AG08396 (cell line): ENCODE measurements at regions not wholly inside any gene's neighbourhood (a gene's known extent, or its start where the extent isn't known, plus 50 kb on each side); places are given as distances from the start of the nearest gene placed in this dataset.
A peak's percentile ranks its signal among the peaks of the same experiment; 100 is the strongest.

Source experiments
- DNase-seq: peaks from one replicate; pipeline ENCODE4 v3.0.0; 2012; ENCODE audit warnings: low spot score, mixed read lengths

DNA sequence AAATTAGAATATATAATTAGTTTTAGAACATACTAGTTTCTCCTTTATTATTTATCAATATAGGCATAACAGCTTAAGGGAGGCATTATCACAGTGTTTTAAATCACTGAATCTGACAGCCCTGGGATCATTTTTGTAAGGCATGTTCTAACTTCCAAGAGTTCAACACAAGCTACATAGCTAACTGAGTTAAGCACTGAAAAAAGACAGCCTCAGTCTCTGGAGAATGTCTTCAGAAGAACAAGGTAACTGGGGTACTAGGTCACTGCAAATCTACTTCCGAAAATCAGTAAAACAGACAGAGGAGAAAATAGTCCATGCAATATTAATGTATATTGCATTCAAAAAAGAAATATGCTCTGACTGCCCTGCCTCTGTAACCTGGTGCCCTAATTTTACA is 502.1 kb downstream of the RFC3 start:
- DNase-seq: no peak

DNA sequence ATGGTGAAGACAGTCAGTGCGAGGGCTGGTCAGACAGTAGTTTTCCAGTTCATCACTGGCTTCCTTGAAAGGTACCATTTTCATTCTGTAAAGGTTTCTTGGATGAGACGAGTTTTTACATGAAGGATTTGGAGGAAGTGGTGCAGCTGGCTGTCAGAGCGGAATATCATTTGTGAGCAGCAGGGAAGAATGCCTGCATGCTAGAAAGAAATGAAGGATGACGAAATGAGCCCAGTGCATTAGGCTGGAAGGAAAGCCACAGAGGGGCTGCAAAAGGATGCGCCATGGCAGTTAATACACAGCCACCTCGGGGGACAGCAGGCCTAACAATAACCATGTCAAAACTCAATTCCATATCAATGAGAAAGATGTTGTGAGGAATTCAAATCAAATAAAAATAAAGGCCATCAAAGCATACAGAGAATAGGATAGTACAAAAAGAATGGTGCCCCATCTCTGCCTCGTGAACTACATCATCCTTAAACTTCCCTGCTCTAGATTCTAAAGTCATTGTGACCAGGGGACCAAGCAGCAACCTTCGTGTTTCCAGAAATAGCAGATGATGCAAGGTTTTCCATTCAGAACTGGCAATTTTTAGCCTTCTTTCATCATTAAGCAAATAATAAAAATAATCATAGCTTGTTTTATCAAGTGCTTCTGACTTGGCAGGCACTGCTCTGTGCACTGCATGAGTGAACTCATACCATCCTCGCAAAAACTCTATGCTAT is 504.2 kb downstream of the RFC3 start:
- DNase-seq: no peak

DNA sequence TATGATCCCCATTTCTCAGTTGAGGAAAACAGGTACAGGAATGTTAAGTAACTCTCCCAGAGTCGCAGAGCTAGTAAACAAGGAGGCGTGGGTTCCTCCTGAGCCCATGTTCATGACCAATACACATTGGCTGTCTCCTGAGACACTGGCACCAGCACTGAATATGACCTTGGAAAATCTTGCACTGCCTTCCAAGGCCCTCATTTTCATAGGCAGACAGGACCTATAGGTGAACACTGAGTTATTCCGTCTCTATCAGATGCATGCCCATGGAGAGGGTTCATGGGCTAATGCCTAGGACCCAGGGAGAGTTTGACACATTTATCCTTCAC is 504.8 kb downstream of the RFC3 start:
- no peak for DNase-seq

DNA sequence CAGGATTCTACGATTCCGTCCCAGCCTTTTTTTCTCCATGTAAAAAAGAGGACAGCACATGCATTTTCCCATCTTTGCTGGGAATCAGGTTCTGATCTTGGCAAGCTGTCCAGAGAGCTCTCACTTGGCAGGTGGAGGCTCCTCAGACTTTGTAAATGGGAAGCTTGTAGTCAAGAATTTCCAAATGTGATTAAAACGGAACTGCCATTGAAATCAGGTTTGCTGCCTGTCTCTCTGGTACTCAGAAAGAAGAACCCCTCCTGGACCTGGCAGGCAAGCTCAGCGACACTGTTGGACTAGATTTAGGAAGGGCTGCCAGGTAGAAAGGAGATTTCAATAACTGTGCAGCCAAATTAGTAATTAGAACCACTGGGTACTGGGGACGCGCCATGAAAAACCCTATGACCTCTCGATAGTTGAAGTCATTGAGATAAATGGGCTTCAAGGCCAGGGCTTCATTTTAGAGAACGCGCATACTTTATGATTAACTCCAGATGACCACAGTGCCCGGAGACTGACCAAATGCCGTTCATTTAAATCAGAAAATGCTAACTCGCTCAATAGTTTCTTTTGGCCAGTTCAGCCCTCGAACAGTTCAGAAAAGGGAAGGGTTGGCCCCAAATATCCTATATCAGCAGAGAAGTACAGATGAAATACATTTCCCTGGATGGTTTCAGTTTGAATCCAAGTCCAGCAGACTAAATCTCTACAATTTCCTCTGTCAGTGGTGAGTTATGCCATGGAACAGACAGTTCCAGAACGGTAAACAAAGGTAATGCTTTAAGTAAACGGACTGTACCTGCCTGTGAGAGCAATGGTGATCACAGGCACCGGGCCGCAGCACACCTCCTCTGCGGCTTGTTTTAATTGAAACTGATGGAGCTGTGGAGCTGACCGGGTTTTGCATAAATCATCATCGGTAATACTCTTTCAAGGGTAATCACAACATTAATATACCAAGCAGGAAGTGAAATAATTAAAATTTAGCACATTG is 517.4 kb downstream of the RFC3 start:
- DNase-seq: no peak

DNA sequence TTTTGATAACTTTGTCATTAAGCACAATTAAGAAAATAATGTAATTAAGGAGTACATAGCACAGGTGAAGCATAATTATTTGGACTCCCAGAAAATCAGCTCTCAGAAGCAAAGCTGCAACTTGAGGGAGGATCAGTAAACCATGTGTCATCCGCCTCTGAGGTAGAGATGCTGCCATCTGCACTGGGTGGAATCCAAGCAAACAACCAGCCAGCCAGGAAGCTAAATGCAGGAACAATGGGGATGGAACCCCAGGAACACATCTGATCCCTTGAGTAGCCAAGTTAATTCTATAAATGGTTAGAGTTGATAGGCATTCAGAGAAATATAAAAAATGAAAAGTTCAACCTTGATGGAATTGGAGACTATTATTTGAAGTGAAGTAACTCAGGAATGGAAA is 520.2 kb downstream of the RFC3 start:
- DNase-seq: no peak

DNA sequence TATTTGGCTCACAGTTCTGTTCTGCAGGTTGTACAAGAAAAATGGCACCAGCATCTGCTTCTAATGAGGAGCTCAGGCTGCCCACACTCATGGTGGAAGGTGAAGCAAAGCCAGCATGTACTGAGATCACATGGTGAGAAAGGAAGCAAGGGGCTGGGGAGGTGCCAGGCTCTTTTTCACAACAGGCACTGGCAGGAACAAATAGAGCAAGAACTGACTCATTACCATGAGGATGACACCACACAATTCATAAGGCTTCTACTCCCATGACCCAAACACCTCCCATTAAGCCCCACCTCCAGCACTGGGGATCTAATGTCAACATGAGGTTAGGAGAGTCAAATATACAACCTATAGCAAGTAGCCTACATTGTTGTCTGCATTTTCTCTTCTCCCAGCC is 522.6 kb downstream of the RFC3 start:
- no peak for DNase-seq

DNA sequence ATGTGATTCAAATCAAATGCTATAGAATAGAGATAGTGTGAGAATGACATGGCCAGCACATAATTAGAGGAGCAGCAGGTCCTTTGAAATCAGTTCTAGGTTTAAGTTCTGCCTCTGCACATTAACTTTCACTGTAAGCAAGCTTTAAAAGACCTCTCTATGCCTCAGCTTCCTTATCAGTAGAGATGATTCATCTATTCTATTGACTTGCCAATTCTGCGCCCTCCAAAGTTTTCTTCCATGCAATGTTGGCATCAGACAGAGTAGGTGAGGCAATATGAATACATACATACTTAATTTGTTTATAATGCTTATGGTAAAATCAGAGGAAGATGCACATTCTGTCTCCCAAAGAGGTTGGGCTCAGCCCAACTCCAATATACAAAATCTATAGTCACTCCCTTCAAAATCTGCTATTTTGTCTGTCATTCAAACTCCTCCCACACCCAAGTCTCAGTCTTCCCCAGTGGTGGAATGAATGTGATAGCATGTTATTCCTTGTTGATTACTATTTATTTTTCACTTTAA is 525.5 kb downstream of the RFC3 start:
- no peak for DNase-seq

DNA sequence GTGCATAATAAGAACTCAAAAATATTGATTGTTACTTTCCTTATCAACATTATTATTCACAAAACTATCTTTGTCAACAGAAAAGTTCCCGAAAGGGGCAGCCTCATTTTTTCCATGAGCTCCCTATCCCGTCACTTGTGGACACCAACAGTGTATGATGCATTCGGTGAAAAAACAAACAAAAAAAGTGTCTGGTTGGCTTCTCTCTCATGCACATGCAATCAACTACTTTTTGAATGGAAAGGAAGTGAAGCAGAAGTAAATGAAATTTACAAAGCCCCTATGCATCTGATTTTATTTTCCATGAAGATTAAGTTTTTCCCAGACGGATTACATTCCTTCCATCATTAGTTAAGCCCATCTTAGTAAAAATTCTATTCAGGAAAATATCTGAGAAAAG is 526.9 kb downstream of the RFC3 start:
- DNase-seq: no peak

DNA sequence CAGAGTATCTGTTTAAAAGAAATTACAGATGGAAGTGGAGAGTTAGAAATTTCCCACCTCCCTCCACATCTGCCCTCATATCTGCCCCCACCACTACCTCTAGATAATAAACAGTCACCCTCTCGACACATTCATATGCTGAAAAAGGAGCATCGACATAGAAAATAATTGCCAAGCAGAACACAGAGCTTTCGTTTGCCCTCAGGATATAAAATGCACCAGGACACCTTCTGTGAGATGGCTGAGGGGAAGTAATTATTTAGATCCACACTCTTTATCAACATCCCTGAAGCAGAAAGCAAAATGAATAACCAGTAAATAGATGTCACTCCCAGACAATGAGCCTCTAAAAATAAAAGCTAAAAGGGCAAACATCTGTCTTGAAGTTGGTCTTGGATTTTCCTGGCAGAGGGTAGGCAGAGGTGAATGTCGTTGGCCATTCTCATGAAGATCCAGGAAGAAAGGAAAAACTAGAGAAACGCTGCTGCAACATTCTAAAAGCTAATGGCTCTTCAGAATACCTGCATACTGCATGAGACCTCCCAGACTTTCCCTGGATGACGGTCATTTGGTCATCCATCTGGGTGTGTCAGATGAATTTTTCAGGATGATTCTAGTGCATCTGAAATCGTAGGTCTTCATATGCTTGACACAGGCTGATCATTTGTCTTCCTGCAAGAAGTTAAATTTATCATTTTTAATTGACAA is 527.5 kb downstream of the RFC3 start:
- no peak for DNase-seq

DNA sequence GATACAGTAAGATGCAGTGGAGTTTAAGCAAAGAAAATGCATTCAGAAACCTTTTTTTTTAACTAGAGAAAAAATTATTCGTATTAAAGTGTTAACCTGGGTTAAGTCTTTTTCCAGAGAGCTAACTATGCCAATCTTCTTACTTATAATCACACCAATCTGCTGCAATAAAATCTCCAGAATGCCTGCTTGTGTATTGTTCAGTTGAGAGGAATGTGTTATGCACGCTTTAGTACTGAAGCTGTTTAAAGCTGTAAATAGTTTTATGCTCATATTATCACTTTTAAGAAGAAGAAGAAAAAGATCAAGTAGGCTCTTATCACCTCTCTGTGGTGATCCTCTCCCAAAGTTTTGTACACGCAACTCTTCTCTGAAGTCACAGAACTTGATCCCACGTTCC is 528.7 kb downstream of the RFC3 start:
- DNase-seq: no peak

DNA sequence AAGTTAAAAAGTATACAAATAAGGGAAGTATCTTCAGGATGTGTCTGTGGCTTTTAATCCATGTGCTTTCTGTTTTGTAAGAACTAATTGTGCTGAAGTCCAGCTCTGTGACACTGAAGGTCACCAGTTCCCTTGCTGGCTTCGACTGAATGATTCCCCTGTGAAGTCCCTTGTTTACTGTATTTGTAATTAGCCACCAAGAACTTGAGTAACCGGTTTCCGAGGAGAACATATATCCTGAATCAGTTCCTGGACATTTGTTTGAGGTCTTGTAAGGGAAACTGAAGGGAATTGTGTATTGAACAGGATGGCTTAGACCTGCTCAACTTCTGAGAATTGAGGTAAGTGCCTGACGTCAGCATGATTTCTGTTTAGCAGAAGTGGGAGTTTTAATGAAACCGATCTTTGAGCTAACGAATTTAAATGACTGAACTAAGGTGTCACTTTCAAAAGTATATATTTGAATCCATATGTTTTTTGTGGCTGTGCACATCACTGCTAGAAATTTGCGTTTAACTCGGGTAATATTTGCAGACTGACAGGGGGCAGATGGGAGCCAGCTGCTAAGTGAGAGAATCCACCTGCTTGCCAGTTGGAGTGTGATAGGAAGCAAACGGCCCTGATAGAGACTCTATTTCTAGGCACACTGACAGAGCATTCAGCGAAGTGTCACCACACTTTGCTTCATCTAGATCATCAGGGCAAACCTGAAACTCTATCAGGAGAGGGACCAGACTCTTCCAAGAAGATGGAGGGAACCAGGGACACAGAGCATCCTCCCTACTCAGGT is 530.0 kb downstream of the RFC3 start:
- no peak for DNase-seq

DNA sequence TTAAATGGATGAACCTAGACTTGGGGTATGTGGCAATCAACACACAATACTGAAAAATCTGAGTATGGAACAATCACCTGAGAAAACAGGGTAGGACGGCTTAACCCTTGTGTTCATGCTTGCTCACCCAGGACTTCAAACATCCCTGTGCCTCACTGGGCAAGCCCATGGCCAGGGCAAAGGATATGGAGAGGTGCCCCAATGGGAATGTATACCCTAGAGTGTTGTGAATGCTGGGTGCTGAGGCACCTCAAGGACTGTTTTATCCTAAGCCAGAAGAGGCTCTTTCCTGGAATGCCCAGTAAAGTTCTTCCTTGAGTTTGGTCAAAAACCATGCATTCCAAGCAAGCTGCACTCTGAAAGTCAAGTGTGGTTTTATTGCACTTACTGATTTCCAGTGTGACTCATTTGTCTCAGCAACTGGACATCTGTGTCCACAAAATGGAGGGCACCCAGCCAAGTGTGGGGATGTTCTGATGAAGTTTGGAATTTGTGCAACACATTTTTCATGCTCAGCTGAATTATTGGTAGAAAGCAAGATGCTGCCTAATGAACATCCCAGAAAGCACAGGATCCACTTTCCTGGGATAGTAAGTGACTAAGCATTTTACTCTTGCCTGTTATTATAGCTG is 531.3 kb downstream of the RFC3 start:
- DNase-seq: peak; percentile 67

DNA sequence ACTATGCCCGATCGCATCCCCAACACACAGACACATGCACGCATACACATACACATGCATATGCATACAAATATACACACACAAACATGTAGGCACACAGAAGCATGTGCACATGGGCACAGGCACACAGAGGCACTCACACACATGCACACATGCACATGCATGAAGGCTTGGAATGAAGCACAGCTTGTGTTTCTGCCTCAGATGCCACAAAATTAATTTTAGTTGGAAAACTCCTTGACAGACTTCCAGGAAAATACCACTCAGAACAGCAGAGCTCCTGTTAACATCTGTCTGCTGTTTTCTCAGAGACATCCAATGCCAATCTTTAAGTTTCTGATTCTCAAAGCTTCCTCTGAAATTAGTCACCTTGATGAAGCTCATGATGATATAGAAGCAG is 532.7 kb downstream of the RFC3 start:
- no peak for DNase-seq

DNA sequence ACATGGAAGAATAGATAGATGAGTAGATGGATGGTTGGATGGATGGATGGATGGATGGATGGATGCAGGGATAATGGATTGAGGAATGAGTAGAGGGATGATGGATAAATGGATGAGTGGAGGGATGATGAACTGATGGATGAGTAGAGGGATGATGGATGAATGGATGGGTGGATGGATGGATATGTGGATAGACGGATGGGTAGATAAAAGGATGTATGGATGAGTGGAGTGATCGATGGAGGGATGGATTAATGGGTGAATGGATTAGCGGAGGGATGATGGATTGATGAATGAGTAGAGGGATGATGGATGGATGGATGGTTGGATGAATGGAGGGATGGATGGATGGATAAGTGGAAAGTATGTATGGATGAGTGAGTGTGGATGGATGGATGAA is 533.2 kb downstream of the RFC3 start:
- no peak for DNase-seq

DNA sequence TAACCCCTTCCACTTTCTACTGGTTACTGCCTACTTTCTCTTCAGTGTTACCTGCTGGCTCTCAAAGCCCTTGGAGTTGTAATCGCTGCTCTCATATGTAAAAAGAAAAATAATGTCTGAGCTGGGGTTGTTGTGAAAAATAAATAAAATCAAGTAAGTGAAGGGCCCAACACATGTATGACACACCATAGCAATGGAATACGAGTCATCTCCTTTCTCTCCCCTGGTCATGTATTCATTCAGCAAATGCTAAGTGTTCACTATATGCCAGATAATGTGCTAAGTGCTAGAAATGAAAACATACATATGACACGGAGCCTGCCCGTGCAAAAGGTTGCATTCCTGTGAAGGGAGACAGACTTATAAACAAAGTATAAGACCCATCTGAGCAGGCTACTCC is 535.0 kb downstream of the RFC3 start:
- DNase-seq: no peak

DNA sequence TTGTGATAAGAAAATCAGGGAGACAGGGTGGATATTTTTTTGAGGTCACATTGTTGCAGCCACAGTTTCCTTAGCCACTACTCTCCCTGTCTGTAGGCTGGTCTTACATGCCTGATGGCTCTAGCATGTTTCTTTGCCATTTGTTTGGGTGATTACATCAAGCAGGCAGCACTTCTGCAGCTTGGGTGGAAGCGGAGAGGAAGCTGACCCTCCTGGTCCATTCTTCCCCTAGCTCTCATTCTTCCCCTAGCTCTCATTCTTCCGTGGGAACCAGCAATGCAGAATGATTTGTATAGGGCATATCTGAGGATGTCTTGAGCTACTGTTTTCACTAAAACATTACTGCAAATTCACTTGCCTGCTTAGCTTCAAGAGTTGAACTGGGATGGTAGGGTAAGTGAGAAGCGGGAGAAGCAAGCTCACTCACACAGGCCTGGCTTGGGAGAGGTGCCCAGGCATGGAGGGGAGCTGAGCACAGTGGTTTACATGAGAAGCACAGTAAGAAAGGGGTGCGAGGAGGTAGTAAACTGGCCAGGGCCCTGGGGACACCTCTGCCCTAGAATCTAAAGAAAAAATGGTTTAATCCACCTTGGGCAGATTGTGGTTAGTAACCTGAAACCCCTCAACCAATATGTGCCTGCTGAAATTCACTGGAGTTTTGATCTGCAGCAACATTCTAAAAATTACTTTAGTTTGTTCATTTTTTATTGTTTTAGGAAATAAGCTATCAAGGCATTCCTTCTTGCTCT is 538.9 kb downstream of the RFC3 start:
- no peak for DNase-seq

DNA sequence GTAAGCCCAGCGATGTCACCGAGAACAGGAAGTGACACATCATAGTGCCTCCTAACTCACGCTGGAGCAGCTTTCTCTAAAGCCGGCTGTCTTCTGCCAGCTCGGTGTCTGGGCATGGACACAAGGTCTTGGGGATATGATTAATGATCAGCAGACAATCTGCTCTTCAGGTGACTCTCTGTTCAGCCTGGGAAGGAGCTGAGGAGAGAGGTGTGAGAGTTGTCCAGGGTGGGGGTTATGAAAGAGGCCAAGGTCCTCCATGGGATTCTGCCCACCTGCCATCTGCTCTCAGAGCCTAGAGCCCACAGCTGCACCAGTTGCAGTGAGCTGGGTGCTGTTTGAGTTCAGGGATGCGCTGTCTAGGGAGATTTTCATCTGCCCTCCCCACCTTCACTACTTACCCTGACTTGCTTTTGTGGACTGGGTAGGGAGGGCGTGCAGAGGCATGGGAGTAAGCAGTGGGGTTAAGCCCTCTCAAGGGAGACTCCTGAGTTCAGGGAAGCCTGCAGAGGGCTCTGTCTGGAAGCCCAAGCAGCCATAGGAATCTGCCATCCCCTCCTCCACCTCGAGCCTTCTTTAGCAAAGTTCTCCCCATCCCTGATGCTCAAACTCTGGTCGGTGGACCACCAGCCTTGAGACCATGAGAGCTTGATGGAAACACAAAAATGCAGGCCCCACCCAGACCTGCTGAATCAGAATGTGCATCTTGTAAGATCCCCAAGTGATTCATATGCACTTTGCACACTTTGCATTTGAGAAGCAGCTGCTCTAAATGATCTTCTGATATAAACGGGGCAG is 539.7 kb downstream of the RFC3 start:
- DNase-seq: peak; percentile 44

DNA sequence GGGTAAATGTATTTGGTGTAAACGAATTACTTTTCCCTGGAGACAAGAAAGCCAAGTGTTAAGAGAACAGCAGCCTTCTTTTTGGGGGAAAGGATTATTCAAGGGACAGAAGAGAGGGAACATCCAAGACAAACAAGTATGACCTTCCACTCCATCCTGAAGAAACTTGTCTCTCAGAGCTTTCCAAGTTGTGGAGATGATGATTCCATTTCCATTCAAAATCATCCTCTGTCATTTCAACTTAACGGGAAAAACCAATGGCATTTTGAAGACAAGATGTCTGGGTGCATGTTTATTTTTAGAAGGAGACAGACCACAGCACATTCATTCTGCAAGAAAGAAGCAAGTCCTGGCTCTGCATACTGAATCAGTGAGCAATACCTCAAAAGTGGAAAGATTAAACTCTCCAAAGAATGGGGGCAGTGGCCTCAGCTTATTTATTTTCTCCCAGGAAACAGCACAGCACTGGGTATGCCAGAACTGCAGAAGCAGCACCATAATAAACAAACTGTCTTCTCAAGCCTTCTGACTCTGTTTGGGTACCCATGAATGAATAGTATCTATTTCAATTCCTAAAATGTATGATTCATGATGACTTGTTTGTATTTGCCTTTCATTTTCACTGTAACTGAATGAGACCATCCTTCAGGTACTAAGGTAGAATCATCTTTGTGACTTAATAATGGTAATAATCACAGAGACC is 541.0 kb downstream of the RFC3 start:
- DNase-seq: peak; percentile 47

DNA sequence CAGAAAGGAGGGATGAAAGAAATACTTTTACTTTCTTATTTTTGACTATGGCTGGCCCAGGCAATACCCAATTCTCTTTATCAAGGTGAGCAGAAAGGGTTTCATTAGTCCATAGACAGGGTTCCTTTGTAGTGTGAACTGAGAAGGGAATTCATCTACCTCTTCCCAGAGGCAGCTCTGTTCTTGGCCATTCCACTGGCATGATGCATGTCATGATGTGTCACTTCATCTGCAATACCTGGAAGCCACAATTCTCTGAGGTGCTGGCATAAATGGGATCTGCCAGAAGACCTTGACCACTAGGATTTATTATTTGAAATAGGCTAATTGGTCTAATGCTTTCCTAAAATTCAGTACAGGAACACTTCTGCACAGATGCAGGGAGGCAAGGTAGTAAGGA is 542.8 kb downstream of the RFC3 start:
- no peak for DNase-seq
